HT1080 (cell line): ENCODE measurements at regions not wholly inside any gene's neighbourhood (a gene's known extent, or its start where the extent isn't known, plus 50 kb on each side); places are given as distances from the start of the nearest gene placed in this dataset.

ENCODE experiments used
- DNase-seq: peaks from one replicate; pipeline ENCODE4 v3.0.0-alpha.2; 2015; ENCODE audit warnings: low read depth

- DNase-seq, result no peak
Observed at GRCh38 chr6:95777338-95777737, 200.0 kb downstream of the MANEA start.

GRCh38 chr6:95780037-95780436 lies 202.7 kb downstream of the MANEA start:
- DNase-seq, result no peak

- peak; percentile 16 for DNase-seq
Observed at GRCh38 chr6:95784019-95784418, 206.7 kb downstream of the MANEA start.

GRCh38 chr6:95784869-95785268 lies 207.5 kb downstream of the MANEA start:
- no peak for DNase-seq

GRCh38 chr6:95785785-95786184 lies 208.4 kb downstream of the MANEA start:
- DNase-seq, result no peak

GRCh38 chr6:95786802-95787201 lies 209.5 kb downstream of the MANEA start:
- DNase-seq, result no peak

- DNase-seq, result no peak
Observed at GRCh38 chr6:95790787-95791186, 213.5 kb downstream of the MANEA start.

GRCh38 chr6:95794749-95795148 lies 217.4 kb downstream of the MANEA start:
- no peak for DNase-seq

- peak; percentile 5 for DNase-seq
Observed at GRCh38 chr6:95795927-95796326, 218.6 kb downstream of the MANEA start.

GRCh38 chr6:95797054-95797453 lies 218.7 kb upstream of the FUT9 start:
- no peak for DNase-seq

- DNase-seq, result no peak
Observed at GRCh38 chr6:95802978-95803377, 212.8 kb upstream of the FUT9 start.

- no peak for DNase-seq
Observed at GRCh38 chr6:95803889-95804288, 211.9 kb upstream of the FUT9 start.

- DNase-seq, result no peak
Observed at GRCh38 chr6:95804847-95805541, 210.8 kb upstream of the FUT9 start.

- no peak for DNase-seq
Observed at GRCh38 chr6:95805699-95806098, 210.1 kb upstream of the FUT9 start.

GRCh38 chr6:95815389-95816056 lies 200.3 kb upstream of the FUT9 start:
- no peak for DNase-seq

GRCh38 chr6:95819461-95819860 lies 196.3 kb upstream of the FUT9 start:
- no peak for DNase-seq

GRCh38 chr6:95819939-95820338 lies 195.8 kb upstream of the FUT9 start:
- peak; percentile 1 for DNase-seq

- no peak for DNase-seq
Observed at GRCh38 chr6:95830859-95831557, 184.8 kb upstream of the FUT9 start.

- DNase-seq, result no peak
Observed at GRCh38 chr6:95837890-95838289, 177.9 kb upstream of the FUT9 start.

GRCh38 chr6:95841560-95841959 lies 174.2 kb upstream of the FUT9 start:
- no peak for DNase-seq

GRCh38 chr6:95846652-95847051 lies 169.1 kb upstream of the FUT9 start:
- no peak for DNase-seq

- DNase-seq, result no peak
Observed at GRCh38 chr6:95847061-95847460, 168.7 kb upstream of the FUT9 start.

GRCh38 chr6:95848717-95849116 lies 167.1 kb upstream of the FUT9 start:
- DNase-seq, result no peak
